ENCODE measurements at regions not wholly inside any gene's neighbourhood (a gene's known extent, or its start where the extent isn't known, plus 50 kb on each side); places are given as distances from the start of the nearest gene placed in this dataset.
A peak's percentile ranks its signal among the peaks of the same experiment; 100 is the strongest.

DNA sequence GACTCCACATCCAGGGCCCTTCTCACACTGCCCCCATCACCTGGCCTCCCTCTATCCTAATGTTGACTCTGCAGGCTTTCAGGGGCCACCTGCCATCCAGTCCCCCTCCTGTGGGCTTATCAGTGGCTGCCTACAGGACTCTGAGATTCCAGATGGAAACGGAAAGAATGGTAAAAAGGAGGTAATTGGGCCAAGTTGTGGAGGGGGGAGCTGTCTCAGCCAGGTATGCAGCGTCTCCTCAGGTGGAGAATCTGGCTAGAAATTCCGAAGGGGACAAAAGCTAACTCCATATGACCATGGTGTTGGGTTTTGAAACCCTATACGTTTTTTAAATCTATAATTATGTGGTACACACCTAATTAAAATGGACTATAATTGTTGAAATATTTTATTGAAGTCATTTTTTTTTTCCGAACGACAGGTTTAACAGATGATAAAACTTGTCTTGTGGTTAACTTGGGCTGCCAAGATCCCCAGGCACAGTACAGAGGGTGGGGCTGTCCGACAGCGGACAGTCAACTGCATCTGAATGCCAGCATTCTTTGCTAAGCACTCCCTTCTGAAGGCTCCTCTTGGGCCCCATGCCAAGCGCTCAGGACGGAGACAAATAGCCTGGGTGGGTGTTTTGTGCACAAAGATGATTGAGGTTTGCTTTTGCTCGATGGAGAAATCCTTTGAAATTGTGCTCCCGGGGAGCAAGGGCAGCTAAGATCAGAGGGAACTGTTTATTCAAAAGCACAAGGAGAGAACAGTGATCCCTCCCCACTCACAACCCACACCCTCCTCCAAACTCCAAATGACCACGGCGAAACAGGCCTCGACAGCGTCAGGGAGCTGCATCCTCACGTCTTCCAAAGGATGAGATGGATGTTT, 365.6 kb downstream of the BCL11B start:
- peak; percentile 70 for ATAC-seq (ENCODE audit: low FRiP score)
- no peak for TF ChIP-seq CTCF (IDR thresholded peaks at IDR 0.05)

DNA sequence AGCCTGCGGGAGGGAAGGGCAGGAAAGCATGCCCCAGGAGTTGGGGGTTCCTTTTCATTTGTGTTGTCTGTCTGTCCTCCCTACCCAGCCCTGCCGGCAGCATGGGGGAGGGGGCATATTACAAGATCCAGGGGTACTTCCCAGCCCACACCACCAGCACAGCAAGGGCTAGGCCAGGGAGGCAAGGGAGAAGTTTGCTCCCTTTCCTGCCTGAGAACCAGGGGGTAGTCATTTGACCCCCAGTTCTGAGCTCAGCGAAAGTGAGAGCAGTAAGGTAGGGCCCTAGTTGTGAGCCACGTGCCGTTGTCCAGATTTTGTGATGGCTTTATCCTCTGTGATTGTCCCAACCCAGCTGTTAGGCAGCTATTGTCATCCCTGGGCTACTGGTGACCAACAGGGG, 364.7 kb downstream of the BCL11B start:
- no peak for TF ChIP-seq CTCF (IDR thresholded peaks at IDR 0.05)
- no peak for DNase-seq (ENCODE audit: low spot score)
- no peak for ATAC-seq (ENCODE audit: low FRiP score)

More for the DNA sequence above, 365.6 kb downstream of the BCL11B start:
- DNase-seq (ENCODE audit: low spot score) = no peak

GRCh38 chr14:98908050-98908449, 363.9 kb downstream of the BCL11B start:
- no peak for TF ChIP-seq CTCF (IDR thresholded peaks at IDR 0.05)
- DNase-seq (ENCODE audit: low spot score) (no peak), ATAC-seq (ENCODE audit: low FRiP score) (no peak)

- no peak for ATAC-seq (ENCODE audit: low FRiP score)
- DNase-seq (ENCODE audit: low spot score) = no peak
- no peak for TF ChIP-seq CTCF (IDR thresholded peaks at IDR 0.05)
Measured at GRCh38 chr14:98909251-98909944, 362.6 kb downstream of the BCL11B start.

DNA sequence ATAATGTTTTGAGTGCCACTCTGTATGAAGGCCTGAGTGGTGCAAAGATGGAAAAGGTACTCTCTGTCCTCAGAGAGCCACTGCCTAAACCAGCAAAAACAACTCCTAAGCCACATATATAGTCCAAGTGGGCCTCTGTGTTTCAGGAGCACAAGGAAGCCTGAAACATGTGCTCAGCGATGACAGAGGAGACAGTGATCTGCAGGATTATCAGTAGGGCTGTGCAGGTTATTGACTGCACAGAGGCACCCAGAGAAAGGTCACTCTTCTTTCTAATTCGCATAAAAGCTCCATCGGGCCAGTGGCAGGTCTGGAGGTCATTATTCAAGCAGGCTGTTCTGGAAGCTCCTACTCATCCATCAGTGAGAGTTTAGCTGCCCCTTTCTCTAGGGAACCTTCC, 361.9 kb downstream of the BCL11B start:
- no peak for DNase-seq (ENCODE audit: low spot score)
- ATAC-seq (ENCODE audit: low FRiP score) = no peak
- TF ChIP-seq CTCF (IDR thresholded peaks at IDR 0.05) = no peak

DNA sequence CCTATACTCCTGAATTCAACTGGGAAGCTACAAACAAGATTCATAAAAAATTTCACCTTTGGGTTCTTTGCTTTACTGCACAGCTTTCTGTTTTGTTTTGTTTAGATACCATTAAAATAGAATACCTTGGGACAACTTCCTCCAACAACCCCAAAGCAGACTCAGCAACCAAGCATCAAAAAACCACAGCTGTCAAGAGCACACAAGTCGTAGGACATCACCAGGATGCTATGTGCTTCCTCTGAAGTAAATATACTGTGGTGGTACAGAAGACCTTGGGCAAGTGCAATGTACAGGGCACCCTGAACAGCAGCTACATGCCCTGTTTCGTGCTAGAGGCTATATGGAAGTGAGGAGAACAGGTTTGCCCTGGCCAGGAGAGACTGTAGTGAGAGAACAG, 359.3 kb downstream of the BCL11B start:
- TF ChIP-seq CTCF (IDR thresholded peaks at IDR 0.05) = no peak
- no peak for DNase-seq (ENCODE audit: low spot score)
- no peak for ATAC-seq (ENCODE audit: low FRiP score)

Measured in omental fat pad (tissue), 3 donors.